HG03108 (cell line): ENCODE measurements at regions not wholly inside any gene's neighbourhood (a gene's known extent, or its start where the extent isn't known, plus 50 kb on each side); places are given as distances from the start of the nearest gene placed in this dataset.

ENCODE experiments used
- ATAC-seq: cut with Tn5 transposase; IDR thresholded peaks from one replicate; pipeline ENCODE4 v1.9.1; 2021; ENCODE audit warnings: moderate library complexity; ENCODE audit not compliant: unreplicated experiment

- no peak for ATAC-seq
These were observed 1132.6 kb downstream of the MAT2B start for GRCh38 chr5:164637931-164638521.

DNA sequence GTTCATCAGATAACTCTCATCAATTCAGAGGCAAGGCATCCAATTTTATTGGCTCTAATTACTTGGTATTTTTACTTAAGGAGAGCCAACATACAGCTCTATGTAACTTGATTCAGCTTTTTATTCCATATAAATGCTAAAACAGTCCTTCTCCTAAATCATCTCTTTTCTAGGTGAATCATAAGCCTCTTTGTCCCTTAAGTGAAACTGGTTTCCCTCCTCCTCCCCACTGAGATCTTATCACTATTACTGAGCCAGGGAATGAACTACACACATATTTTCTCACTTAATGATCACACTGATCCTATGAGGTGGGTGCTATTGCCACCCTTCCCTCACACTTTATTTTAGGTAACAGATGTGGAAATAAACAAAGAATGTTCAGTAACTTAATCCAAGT is 1143.8 kb downstream of the MAT2B start:
- ATAC-seq = no peak

DNA sequence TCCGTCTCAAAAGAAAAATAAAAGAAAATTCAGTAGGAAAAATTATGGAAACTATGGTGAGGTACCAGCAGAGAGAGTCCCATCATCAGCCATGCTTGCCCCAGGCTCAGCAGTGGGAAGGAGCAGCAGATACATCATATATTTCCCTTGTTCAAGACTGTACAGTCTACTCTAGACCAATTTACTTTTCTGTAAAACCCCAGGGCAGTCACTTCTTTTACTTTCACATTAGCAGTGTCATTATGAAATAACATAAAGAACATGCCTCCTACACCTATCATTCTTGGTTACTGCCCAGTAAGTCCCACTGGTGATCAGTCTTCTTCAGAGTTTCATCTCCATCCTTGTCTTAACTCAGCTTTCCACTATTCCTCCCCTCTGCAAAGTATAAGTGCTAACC is 1145.0 kb downstream of the MAT2B start:
- no peak for ATAC-seq

DNA sequence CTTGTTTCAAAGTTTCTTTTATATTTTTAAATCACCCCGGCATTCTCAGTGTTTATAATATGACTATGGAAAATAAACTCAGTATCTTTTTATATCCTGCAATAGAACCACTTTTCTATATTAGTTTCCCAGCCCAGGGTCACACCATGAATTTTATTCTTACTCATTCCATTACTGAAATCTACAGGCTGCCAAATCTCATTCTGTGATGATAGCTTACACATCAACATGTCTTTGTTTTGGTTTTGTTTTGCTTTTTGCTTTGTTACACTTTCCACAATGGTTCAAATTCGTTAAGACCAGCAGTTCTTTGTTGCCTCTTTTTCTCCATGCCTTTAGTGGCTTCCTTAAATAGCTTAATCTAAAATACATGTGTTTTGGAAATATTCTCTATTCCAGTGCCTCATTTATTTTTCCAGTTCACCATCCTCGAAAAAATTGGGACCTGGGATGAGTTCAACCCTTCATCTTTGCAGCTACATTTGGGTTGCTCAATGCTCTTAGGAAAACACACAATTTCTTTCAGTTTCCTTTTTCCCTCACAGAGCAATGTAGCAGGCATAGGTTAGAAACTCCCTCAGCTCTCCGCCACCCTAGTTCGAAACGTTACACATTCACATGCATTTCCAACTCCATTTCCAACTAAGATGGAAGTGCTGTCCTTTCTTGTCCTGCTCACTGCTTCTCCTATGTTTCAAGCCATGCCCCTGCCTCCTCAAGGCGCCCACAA is 1146.3 kb downstream of the MAT2B start:
- ATAC-seq = no peak

- ATAC-seq = no peak
These were observed 1146.8 kb downstream of the MAT2B start for GRCh38 chr5:164652276-164652660.

DNA sequence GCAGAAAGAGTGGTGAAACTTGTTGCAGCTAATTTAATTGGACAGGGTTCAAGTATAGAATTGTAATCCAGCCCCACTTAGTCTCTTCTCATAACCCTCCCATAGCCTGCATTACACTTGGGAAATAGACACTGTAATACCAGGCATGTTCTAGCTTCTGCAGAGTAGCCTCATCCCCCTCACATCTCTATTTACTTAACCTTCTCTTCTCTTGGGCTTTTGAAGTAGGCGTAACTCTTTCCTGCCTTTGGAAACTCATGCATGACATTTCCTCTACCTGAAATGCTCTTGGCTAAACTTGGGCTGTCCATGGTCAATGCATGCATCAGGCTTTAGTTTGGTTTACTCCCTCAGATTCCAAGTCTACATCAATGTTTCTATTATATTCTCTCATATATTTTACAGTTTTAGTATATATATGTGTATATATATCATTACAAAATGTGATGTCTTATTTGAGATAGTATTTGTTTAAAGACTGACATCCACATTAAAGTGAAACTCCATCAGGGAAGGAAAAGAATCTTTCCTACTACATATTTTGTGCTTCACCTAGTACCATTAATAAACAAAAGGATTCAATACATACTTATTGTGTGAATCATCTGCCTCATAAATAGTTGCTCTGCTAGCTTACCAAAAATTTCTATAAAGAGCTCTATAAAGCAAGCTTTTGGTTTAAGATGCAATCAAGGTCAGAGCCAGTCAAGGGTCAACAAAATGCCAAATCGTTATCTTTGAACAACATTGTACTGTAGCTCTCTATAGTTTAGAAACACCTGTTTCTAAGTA is 1158.0 kb downstream of the MAT2B start:
- no peak for ATAC-seq

- no peak for ATAC-seq
These were observed 1166.2 kb downstream of the MAT2B start for GRCh38 chr5:164671640-164672039.

DNA sequence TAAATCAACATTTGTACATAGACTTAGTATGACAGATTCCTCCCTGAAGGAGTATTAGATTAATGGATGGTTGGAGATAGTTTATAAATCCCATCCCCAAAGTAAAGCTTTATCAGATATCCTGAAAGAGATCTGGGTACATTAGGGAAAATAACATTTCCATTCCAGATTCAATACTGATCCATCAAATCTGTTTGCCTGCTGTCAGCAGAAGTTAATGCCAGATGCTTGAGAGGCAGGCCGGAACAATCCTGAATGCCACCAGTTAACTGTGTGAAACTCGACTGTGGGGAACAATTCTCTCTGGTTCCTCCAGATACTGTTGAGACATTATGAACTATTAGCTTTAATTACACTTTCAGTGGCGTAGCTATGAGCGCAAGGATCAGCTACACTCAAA is 1166.8 kb downstream of the MAT2B start:
- no peak for ATAC-seq

DNA sequence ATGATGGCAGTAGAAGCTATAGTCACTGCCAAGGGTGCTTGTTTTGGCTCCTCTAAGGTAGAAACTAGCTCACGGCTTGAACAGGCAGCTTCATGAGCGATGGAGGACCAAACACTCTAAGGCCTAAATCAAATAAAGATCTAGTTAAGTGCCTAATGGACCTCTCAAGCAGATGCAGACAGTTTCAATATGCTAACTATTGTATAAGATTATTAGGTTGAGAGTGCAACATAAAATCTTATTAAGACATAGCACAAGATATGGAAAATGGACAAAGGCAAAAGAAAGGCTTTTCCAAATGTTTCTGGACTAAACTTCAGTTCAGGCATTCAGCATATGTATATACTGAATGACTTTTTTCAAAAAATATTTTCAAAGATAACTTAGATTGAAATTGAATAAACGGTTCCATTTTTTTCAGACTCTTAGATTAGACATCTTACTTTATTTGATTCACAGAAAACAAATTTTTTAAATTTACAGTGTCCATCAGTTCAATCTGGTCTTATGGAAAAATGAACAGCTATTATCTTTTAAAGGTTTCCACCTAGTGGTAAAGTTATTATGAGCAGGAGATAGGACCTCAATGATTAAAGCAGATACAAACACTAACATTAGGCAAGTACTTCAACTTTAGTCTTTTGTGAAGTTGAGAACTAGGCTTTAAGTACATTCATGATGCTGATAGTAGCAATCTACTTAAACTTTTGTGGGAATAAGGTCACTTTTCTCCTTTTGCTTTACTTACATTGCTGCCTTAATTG is 1167.7 kb downstream of the MAT2B start:
- ATAC-seq = no peak

GRCh38 chr5:164679461-164679860 is 1174.0 kb downstream of the MAT2B start:
- no peak for ATAC-seq

DNA sequence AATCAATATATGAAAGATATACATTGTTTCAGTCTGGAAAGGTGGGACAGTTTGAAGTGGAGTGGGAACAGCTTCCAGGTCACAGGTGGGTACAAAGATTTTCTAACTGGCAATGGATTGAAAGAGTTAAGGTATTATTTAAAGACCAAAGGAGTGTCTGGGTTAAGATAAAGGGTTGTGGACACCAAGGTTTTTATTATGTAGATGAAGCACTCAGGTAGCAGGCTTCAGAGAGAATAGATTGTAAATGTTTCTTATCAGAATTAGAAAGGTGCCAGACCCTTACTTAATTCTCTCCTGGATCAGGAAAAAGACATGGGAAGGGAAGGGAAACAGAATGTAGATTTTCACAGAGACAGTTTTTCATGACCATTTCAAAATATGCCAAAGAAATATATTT is 1174.8 kb downstream of the MAT2B start:
- no peak for ATAC-seq

- no peak for ATAC-seq
These were observed 1175.5 kb downstream of the MAT2B start for GRCh38 chr5:164680812-164681520.

GRCh38 chr5:164687391-164687790 is 1182.0 kb downstream of the MAT2B start:
- ATAC-seq = no peak

DNA sequence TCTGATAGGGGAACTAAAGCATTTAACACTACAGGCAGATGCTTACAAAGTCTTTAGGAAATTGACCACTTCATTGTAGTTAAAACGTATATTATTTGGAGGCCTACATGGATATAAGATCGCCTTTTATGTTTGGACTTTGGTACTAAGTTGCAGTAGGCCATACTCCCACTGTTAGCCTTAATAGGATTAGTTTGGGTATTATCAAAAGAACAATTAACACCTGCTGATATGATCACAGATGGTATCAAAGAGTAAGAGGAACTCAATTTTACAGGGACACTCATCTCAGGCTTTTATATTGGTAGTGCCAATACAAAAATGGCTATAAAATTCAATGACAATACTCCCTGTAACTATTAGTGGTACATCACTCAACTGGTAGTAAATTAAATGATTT is 1183.0 kb downstream of the MAT2B start:
- no peak for ATAC-seq

- no peak for ATAC-seq
These were observed 1203.4 kb downstream of the MAT2B start for GRCh38 chr5:164708831-164709230.

GRCh38 chr5:164713682-164714081 is 1208.3 kb downstream of the MAT2B start:
- ATAC-seq = no peak

DNA sequence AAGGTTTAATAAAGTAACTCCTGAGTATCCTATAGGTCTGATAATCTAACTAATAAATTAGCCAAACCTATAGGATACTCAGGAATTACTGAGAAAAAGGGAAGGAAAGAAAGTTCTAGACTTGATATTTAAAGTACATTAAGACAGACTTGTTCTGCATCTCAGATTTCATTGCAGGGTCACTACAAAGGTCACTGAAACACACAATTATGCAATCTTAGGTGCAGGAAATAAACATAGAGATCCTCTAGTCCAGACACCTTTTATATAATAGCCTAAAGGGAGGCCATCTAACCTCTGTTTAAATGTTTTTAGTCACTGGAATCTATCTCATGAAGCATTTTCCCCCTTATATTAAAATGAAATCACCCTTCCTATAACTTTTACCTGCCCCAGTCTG is 1215.7 kb downstream of the MAT2B start:
- ATAC-seq = no peak

GRCh38 chr5:164721656-164722055 is 1216.2 kb downstream of the MAT2B start:
- ATAC-seq = no peak

DNA sequence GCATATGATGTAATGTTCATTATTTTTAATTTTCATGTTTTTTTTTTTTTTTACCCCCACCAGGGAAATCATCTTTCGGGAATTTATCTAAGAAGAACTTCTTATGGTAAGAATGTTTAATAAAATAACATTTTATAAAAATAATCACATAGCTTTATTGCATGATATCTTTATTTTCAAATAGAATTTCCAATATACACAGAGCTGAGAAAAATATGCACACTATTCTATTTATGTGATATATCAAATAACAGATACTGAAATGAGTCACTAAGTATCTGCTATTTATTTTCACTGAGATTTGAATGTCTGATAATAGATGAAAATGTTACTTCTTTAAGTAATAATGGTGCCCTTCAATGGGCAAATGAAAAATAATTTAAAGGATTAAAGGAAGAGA is 1217.3 kb downstream of the MAT2B start:
- ATAC-seq = no peak

DNA sequence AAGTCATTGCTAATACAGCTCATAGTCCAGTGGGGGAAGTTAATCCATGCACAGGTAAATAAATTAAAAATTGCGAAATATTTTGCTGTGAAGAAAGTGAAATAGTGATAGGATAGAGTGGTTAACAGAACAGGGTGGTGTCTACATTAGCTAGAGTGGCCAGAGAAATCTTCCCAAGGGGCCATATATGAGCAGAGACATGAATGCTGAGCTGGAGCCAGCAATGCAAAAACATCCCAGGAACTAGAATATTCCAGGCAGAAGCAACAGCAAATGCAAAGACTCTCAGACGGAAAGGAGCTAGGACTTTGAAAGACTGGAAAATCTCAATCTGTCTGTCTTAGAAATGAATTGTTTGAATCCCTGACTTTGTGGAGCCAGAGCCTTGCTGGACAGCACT is 1221.6 kb downstream of the MAT2B start:
- ATAC-seq = no peak

DNA sequence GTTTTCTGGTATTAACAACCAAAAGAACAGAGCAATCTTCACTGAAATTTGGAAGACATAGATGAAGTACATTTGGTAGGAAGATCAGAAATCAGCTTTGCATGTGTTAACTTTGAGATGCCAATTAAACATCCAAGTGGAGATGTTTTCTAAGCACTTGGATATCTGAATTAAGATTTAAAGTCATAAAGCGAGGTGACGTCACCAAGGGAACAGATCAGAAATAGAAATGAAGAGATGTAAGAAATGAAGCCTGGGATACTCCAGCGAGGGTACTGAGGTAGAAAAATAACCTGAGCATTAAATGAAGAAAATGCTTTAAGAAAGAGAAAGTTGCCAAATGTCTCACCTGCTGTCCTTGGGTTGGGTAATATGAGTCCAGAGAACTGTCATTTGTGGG is 1223.3 kb downstream of the MAT2B start:
- ATAC-seq = no peak
